ENCODE measurements at regions not wholly inside any gene's neighbourhood (a gene's known extent, or its start where the extent isn't known, plus 50 kb on each side); places are given as distances from the start of the nearest gene placed in this dataset.

GRCh38 chr20:10998476-10998875 is 324.7 kb upstream of the JAG1 start:
- TF ChIP-seq CTCF (IDR thresholded peaks at IDR 0.05; ENCODE audit: low read depth, low read length), result no peak
- H3K4me3 ChIP-seq (ENCODE audit: low read depth, low read length), result no peak overlapping the region
- no peak for DNase-seq (ENCODE audit: low read depth, low spot score)
- in situ Hi-C loops (cut with HindIII; ENCODE audit: low sequenced_read_pairs), result no loop called here

- DNase-seq (ENCODE audit: low read depth, low spot score), result no peak
- TF ChIP-seq CTCF (IDR thresholded peaks at IDR 0.05; ENCODE audit: low read depth, low read length), result no peak
- no peak overlapping the region for H3K4me3 ChIP-seq (ENCODE audit: low read depth, low read length)
- in situ Hi-C loops (cut with HindIII; ENCODE audit: low sequenced_read_pairs), result no loop called here
Measured at GRCh38 chr20:11000416-11000815, 326.6 kb upstream of the JAG1 start.

- H3K4me3 ChIP-seq (ENCODE audit: low read depth, low read length), result no peak overlapping the region
- in situ Hi-C loops (cut with HindIII; ENCODE audit: low sequenced_read_pairs), result no loop called here
- DNase-seq (ENCODE audit: low read depth, low spot score), result no peak
- no peak for TF ChIP-seq CTCF (IDR thresholded peaks at IDR 0.05; ENCODE audit: low read depth, low read length)
Measured at GRCh38 chr20:11001302-11001701, 327.5 kb upstream of the JAG1 start.

- DNase-seq (ENCODE audit: low read depth, low spot score), result peak; percentile 75
- H3K4me3 ChIP-seq (ENCODE audit: low read depth, low read length), result no peak overlapping the region
- in situ Hi-C loops (cut with HindIII; ENCODE audit: low sequenced_read_pairs), result no loop called here
- no peak for TF ChIP-seq CTCF (IDR thresholded peaks at IDR 0.05; ENCODE audit: low read depth, low read length)
Measured at GRCh38 chr20:11001764-11002540, 328.2 kb upstream of the JAG1 start.

- in situ Hi-C loops (cut with HindIII; ENCODE audit: low sequenced_read_pairs), result no loop called here
- H3K4me3 ChIP-seq (ENCODE audit: low read depth, low read length), result no peak overlapping the region
- TF ChIP-seq CTCF (IDR thresholded peaks at IDR 0.05; ENCODE audit: low read depth, low read length), result no peak
- DNase-seq (ENCODE audit: low read depth, low spot score), result no peak
Measured at GRCh38 chr20:11003341-11003740, 329.5 kb upstream of the JAG1 start.

- no peak for DNase-seq (ENCODE audit: low read depth, low spot score)
- no peak for TF ChIP-seq CTCF (IDR thresholded peaks at IDR 0.05; ENCODE audit: low read depth, low read length)
- in situ Hi-C loops (cut with HindIII; ENCODE audit: low sequenced_read_pairs), result no loop called here
Measured at GRCh38 chr20:11008444-11009033, 334.7 kb upstream of the JAG1 start.

More at GRCh38 chr20:11008444-11009033, 334.7 kb upstream of the JAG1 start:
- H3K4me3 ChIP-seq (ENCODE audit: low read depth, low read length), result no peak overlapping the region

Measured in astrocyte of the spinal cord (primary cell).